DND-41 (cell line): ENCODE measurements at regions not wholly inside any gene's neighbourhood (a gene's known extent, or its start where the extent isn't known, plus 50 kb on each side); places are given as distances from the start of the nearest gene placed in this dataset.

ENCODE experiments used
- CTCF ChIP-seq: IDR thresholded peaks from 2 replicates; pipeline ENCODE4 v1.5.1; 2012; ENCODE audit warnings: borderline replicate concordance, low read length, moderate library complexity, mild to moderate bottlenecking; ENCODE audit not compliant: poor library complexity, severe bottlenecking; ENCODE audit errors: extremely low read depth
- EZH2 ChIP-seq: IDR thresholded peaks from 3 replicates; pipeline ENCODE4 v1.6.1; 2012; ENCODE audit warnings: borderline replicate concordance, low read depth, mild to moderate bottlenecking, moderate library complexity, low read length, inconsistent platforms; ENCODE audit not compliant: severe bottlenecking

- TF ChIP-seq CTCF, result no peak
- no peak for TF ChIP-seq EZH2
These were observed 149.5 kb upstream of the PTCH1 start for GRCh38 chr9:95666096-95666784.
